ENCODE measurements at regions not wholly inside any gene's neighbourhood (a gene's known extent, or its start where the extent isn't known, plus 50 kb on each side); places are given as distances from the start of the nearest gene placed in this dataset.

DNA sequence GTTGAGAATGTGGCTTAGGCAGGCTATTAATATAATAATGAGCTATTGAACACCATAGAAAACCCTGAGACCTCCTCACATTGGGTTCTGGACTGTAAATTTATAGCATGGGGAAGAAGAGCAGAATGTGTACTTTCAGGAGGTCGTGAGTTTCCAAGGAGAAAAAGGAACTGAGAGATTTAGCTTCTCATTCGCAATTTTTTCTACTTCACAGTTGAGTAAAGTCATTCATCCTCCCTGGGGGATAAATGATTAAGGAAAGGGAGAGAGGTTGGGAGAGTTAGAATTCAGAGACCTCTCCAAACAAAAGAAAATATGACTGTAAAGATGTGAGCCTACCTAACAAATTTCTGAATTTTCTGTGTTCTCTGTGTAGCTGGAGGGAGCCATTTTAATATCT lies 205.8 kb upstream of the CYRIA start:
- ChIA-PET POLR2A (no interaction called here), CTCF (no interaction called here)
- no peak for DNase-seq (ENCODE audit: low read depth, low spot score)
- TF ChIP-seq, protein P1, sequence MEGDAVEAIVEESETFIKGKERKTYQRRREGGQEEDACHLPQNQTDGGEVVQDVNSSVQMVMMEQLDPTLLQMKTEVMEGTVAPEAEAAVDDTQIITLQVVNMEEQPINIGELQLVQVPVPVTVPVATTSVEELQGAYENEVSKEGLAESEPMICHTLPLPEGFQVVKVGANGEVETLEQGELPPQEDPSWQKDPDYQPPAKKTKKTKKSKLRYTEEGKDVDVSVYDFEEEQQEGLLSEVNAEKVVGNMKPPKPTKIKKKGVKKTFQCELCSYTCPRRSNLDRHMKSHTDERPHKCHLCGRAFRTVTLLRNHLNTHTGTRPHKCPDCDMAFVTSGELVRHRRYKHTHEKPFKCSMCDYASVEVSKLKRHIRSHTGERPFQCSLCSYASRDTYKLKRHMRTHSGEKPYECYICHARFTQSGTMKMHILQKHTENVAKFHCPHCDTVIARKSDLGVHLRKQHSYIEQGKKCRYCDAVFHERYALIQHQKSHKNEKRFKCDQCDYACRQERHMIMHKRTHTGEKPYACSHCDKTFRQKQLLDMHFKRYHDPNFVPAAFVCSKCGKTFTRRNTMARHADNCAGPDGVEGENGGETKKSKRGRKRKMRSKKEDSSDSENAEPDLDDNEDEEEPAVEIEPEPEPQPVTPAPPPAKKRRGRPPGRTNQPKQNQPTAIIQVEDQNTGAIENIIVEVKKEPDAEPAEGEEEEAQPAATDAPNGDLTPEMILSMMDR (IDR thresholded peaks at IDR 0.05; ENCODE audit: insufficient read depth, low read length, missing control alignments), result no peak
- H3K4me3 ChIP-seq (ENCODE audit: low read depth, low read length), result no peak overlapping the region

DNA sequence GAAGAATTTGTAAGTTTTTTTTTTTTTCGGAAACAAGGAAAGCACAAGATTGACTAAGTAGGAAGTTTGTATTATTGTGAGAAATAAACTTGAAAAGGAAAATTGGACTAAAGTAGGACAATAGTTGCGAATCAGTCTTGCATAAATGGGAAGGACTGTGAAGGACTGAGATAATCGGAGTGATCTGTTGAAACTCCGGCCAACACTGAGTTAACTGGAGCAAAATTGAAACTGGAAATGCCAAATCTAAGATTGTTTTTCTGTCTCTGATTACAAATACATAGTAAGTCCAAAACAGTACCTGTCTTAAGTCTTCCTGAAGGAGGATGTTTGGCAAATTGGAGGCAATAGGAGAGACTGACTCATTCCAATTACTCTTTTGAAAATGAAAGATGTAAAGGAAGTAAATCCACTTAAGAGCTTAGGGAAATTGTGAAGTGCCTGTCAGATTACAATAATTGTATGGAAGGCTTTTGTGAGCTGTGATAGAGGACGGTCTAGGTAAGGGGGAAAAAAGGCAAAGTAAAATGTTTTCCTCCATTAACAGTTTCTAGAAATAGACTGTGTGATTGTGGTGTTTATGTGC lies 204.9 kb upstream of the CYRIA start:
- ChIA-PET CTCF (no interaction called here), POLR2A (no interaction called here)
- no peak overlapping the region for H3K4me3 ChIP-seq (ENCODE audit: low read depth, low read length)

DNA sequence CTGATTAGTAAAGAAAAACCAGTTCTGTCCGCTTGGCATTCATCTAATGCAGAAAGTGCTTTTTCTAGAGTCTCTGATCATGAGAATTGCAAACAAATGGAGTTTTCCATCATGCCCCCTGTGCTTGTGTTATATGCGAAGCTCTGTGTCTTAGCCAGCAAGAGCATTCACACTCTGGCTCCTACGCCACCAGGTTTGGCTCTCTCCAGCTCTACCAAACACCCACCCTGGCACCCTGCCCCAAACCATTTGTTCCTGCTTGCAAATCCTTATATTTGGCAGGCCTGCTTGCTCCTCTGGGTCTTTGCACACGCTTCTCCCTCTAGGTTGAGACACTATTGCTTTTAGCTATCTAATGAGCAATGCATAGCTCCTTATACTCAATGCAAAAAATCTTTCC lies 204.1 kb upstream of the CYRIA start:
- TF ChIP-seq, protein P1 (IDR thresholded peaks at IDR 0.05; ENCODE audit: insufficient read depth, low read length, missing control alignments), result no peak
- no peak overlapping the region for H3K4me3 ChIP-seq (ENCODE audit: low read depth, low read length)
- ChIA-PET CTCF (no interaction called here), POLR2A (no interaction called here)
- DNase-seq (ENCODE audit: low read depth, low spot score), result no peak

More for the DNA sequence above, 204.9 kb upstream of the CYRIA start:
- TF ChIP-seq, protein P1 (IDR thresholded peaks at IDR 0.05; ENCODE audit: insufficient read depth, low read length, missing control alignments), result no peak
- no peak for DNase-seq (ENCODE audit: low read depth, low spot score)

DNA sequence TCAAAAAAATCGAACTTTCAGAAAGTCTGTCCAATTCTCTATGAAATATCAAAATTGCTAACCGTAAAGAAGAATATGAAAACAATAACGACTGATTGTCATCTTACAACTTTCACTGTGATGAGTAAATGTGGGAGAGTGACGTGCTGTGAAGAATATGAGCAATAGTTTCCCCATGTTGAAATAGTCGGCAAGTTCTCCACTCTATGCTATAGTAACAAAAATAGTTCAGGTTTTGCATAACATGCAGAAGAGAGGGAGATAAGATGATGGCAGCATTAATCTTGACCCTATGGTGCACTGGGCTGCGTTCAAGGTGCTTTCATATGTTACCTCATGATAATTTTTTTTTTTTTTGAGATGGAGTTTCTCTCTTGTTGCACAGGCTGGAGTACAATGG lies 196.8 kb upstream of the CYRIA start:
- no peak for DNase-seq (ENCODE audit: low read depth, low spot score)
- ChIA-PET CTCF (no interaction called here), POLR2A (no interaction called here)
- TF ChIP-seq, protein P1 (IDR thresholded peaks at IDR 0.05; ENCODE audit: insufficient read depth, low read length, missing control alignments), result no peak
- no peak overlapping the region for H3K4me3 ChIP-seq (ENCODE audit: low read depth, low read length)

DNA sequence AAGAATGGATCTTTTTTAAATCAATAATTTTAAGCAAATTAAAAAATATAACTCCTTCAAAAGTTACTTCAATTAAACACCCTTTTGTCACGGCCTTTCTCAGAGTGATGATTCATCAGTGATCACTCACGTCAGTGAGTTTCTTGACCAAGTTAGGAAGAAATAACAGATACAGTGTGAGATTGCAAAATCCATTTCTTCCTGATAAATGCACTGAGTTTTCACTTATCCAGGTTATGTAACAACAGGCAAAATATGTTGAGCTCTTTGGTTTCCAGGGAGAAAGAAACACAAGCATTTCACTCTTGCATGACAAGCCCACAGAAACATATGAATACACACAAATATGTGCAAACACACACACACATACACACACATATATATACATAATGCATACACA lies 195.9 kb upstream of the CYRIA start:
- TF ChIP-seq, protein P1 (IDR thresholded peaks at IDR 0.05; ENCODE audit: insufficient read depth, low read length, missing control alignments), result no peak
- ChIA-PET CTCF (no interaction called here), POLR2A (no interaction called here)
- DNase-seq (ENCODE audit: low read depth, low spot score), result no peak
- H3K4me3 ChIP-seq (ENCODE audit: low read depth, low read length), result no peak overlapping the region

DNA sequence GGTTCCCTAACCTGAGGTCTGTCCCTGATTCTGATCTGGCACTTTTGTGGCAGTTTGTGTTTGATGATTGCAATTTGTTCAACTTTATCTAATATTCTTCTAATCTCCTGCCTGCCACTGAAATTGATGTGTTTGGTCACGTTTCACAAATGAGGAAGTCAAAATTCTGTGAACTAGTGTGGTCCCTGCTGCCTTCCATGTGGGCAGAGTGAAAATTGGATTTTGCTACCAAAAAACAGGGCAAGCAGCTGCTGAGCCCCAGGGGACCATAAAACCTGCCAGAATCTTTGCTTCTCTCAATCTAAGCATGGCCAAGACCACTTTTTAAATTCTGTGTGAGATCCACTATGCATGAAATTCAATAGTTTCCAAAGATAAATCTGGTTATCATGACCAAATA lies 195.5 kb upstream of the CYRIA start:
- ChIA-PET POLR2A (no interaction called here), CTCF (no interaction called here)
- DNase-seq (ENCODE audit: low read depth, low spot score), result no peak
- TF ChIP-seq, protein P1 (IDR thresholded peaks at IDR 0.05; ENCODE audit: insufficient read depth, low read length, missing control alignments), result no peak
- no peak overlapping the region for H3K4me3 ChIP-seq (ENCODE audit: low read depth, low read length)

Measured in AG04449 (cell line).